ENCODE measurements at regions not wholly inside any gene's neighbourhood (a gene's known extent, or its start where the extent isn't known, plus 50 kb on each side); places are given as distances from the start of the nearest gene placed in this dataset.
"Not testable (repeated sequence)": the region's sequence is repeated elsewhere in the genome, so short reads cannot be mapped to it uniquely, and the experiment has no call there.

- no peak for DNase-seq
These were observed 627.4 kb downstream of the REEP3 start for GRCh38 chr10:64148607-64149006.

GRCh38 chr10:64156166-64156565 is 635.0 kb downstream of the REEP3 start:
- no peak for DNase-seq

GRCh38 chr10:64158551-64158950 is 637.4 kb downstream of the REEP3 start:
- DNase-seq = no peak

DNA sequence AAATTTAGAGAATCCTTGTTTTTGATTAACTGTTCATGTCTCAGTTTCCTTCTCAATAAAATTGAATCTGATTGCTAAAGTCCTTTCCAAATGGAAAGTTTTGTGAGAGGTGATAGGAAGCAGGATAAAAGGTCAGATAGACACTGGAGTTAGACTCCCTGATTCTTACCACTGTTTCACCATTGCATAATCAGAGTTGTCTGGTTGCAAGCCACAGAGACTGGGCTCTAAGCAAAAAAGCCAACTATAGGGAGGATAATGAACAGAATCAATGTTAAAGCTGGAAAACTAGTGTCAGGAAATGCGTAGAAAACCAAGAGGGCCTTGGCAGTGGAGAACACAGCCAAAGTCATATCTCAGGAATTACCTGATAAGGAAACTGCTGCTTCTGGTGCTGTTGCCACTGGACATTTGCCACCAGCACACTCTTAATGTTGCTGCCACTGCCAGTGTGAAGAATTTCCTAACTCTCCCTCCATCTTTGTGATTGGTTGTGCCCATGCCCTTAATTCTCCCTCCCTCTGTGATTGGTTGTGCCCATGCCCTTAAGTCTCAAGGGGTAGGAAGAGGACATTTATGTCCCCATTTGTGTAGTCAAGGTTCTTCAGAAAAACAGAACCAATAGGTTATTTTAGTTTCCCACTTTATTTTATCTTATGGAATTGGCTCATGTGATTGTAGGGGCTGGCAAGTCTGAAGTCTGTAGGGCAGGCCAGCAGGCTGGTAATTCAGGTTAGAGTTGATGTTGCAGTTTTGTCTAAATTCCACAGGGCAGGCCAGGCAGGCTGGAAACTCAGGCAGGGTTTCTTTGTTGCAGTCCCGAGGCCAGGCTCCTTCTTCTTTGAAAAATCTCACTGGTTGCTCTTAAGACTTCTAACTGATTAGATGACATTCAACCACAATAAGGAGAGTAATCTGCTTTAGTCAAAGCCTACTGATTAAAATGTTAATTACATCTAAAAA is 639.0 kb downstream of the REEP3 start:
- no peak for DNase-seq

GRCh38 chr10:64170791-64171190 is 649.6 kb downstream of the REEP3 start:
- DNase-seq = no peak

GRCh38 chr10:64173826-64174225 is 652.6 kb downstream of the REEP3 start:
- DNase-seq = no peak

DNA sequence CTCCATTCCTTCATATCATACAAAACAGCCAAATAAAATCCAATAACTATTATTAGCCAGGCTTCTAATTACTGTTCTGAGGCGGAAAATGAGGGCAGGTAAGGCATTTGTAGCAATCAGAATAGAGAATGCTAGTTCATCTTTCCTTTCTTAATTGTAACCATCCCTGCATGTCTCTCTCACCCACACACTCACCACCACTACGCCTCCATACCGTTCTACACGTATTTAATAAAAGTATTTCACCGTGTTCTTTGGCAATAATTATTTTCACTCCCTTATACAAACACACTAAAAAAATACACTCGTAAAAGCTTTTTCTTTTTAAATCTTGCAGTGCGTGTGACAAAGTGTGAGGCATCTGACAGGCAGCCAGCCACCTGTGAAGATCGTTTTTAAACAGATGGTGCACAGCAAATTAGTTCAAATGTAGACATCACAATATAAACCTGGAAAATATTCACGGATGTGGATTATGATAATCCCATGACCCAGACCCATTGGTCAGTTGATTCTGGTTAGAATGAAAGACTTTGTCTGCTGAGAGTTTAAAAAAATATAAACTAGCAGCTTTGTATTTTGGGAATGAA is 653.6 kb downstream of the REEP3 start:
- DNase-seq = no peak

- DNase-seq = no peak
These were observed 654.2 kb downstream of the REEP3 start for GRCh38 chr10:64175271-64175962.

- no peak for DNase-seq
These were observed 661.5 kb downstream of the REEP3 start for GRCh38 chr10:64182671-64183070.

DNA sequence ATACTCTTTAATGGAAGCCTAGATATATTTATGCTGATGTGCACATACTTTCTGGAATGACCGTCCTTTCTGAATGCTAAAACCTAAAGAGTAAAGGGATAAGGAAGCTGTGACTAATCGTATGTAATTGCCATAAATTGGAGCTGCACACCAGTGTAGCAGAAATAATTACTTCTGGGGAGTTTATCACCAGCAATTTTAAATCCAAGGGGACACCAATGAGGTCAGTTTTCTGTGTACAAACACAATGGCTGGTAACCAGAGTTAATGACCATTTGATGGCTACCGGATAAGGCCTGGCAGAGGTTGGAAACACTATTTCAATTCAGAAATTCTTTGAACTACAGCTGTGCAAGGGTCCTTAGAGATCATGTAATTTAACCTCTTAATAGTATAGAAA is 670.1 kb downstream of the REEP3 start:
- DNase-seq = no peak

DNA sequence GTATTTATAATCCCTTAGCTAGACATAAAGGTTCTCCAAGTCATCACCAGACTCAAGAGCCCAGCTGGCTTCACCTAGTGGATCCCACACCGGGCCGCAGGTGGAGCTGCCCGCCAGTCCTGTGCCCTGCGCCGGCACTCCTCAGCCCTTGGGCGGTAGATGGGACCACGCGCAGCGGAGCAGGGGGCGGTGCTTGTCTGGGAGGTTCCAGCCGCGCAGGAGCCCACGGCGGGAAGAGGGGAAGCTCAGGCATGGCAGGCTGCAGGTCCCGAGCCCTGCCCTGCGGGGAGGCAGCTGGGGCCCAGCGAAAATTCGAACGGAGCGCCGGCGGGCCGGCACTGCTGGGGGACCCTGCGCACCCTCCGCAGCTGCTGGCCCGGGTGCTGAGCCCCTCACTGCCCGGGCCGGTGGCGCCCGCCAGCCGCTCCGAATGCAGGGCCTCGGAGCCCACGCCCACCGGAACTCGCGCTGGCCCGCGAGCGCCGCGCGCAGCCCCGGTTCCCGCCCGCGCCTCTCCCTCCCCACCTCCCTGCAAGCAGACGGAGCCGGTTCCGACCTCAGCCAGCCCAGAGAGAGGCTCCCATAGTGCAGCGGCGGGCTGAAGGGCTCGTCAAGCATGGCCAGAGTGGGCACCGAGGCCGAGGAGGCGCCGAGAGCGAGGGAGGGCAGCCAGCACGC is 675.6 kb downstream of the REEP3 start:
- no peak for DNase-seq

- DNase-seq = no peak
These were observed 680.7 kb downstream of the REEP3 start for GRCh38 chr10:64201936-64202335.

GRCh38 chr10:64204504-64204903 is 683.3 kb downstream of the REEP3 start:
- not testable (repeated sequence) for DNase-seq

DNA sequence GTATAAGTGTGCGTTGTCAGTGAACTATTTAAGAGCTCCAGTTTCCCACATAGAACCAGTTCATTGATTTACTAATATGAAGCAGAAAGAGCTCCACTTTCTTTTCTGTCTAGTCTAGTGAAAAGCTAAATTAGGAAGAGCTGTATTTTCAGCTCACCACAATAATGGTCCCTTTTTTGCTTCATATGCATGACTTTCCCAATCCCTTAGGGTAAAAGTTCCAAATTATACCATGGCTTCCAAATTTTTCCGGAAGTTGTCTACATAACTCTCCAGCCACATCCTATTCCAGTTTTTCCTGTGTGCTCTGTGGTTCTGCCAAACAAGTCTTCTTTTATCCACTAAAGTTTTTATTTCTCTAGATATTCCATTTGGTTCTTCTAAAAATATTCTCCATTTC is 685.2 kb downstream of the REEP3 start:
- no peak for DNase-seq

GRCh38 chr10:64209561-64209960 is 688.4 kb downstream of the REEP3 start:
- DNase-seq = no peak

- no peak for DNase-seq
These were observed 689.0 kb downstream of the REEP3 start for GRCh38 chr10:64210211-64210610.

DNA sequence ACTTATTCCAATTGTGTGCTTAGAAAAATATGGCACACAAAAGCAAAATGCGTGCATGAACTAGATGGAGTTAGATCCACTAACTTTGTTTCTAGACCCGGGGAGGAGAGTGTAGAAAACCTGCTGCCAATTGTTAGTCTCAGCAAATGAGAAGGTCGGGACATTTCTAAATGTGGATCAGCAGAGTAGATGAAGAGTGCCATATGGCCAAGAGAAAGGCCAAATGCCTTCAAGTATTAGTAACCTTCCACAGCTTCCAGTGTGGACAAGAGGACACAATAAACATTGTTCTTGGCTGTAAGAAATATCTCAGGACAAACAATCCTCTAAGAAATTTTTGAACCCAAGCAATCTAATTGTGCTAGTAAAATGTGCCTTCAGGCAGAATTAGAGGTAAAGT is 690.3 kb downstream of the REEP3 start:
- DNase-seq = no peak

GRCh38 chr10:64215088-64215487 is 693.9 kb downstream of the REEP3 start:
- no peak for DNase-seq

- DNase-seq = no peak
These were observed 698.2 kb downstream of the REEP3 start for GRCh38 chr10:64219271-64220025.

- DNase-seq = no peak
These were observed 713.3 kb downstream of the REEP3 start for GRCh38 chr10:64234489-64234888.

- no peak for DNase-seq
These were observed 736.5 kb downstream of the REEP3 start for GRCh38 chr10:64257704-64258103.

DNA sequence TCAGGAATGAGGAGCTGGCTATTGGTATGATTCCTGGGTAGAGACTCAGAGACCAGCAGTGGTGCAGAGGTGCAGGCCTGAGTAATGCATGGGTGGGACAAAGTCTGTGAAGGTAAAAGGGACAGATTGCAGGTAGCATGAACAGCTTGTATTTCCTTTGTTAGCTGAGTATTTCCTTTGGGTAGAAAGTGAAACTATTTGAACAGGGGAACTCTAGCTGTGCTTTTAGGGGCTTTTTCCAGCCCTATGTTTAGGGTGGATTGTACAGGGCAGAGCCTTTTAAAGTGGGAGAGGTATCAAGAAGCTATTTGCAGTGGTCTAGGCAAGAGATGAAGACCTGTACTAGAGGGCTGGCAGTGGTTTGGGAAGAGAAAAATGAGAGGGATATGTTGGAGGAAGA is 739.9 kb downstream of the REEP3 start:
- DNase-seq = no peak

All from amniotic stem cell (primary cell).